HFFc6 (cell line): ENCODE measurements at regions not wholly inside any gene's neighbourhood (a gene's known extent, or its start where the extent isn't known, plus 50 kb on each side); places are given as distances from the start of the nearest gene placed in this dataset.
"Not testable (repeated sequence)": the region's sequence is repeated elsewhere in the genome, so short reads cannot be mapped to it uniquely, and the experiment has no call there.

ENCODE experiments used
- DNase-seq: peaks from one replicate; pipeline ENCODE4 v3.0.0-alpha.2; 2018
- H3K27ac Mint-ChIP-seq: 2 replicates; pipeline ENCODE4 v1.8.0; 2020; ENCODE audit warnings: mild to moderate bottlenecking, mixed read lengths
- H3K27me3 Mint-ChIP-seq: 2 replicates; pipeline ENCODE4 v1.8.0; 2021; ENCODE audit warnings: mild to moderate bottlenecking, moderate library complexity, mixed read lengths; ENCODE audit not compliant: insufficient read depth
- H3K36me3 Mint-ChIP-seq: 2 replicates; pipeline ENCODE4 v1.8.0; 2021; ENCODE audit warnings: low read depth, mixed read lengths
- H3K4me1 Mint-ChIP-seq: 2 replicates; pipeline ENCODE4 v1.8.0; 2020; ENCODE audit warnings: low read depth, mixed read lengths
- H3K4me3 Mint-ChIP-seq: 2 replicates; pipeline ENCODE4 v1.8.0; 2020; ENCODE audit warnings: mild to moderate bottlenecking, moderate library complexity, mixed read lengths
- H3K9me3 Mint-ChIP-seq: 2 replicates; pipeline ENCODE4 v1.8.0; 2020; ENCODE audit warnings: mild to moderate bottlenecking, mixed read lengths
- CTCF ChIP-seq: fragments of 200-600 bp; sonication (generic); IDR thresholded peaks from 2 replicates; pipeline ENCODE4 v1.5.0; 2021; ENCODE audit warnings: antibody characterized with exemption, mild to moderate bottlenecking

GRCh38 chr6:22204153-22204552 lies 92.7 kb downstream of the PRL start:
- Mint-ChIP-seq H3K4me3 (no peak overlapping the region), H3K9me3 (peaks cover 4% of the 10 kb centered on the region; the same call in 1 of the 2 replicates), H3K36me3 (no peaks in the 10 kb centered on the region), H3K4me1 (no peaks in the 10 kb centered on the region), H3K27ac (no peak overlapping the region), H3K27me3 (no peaks in the 10 kb centered on the region; the same call in 1 of the 2 replicates)
- no peak for TF ChIP-seq CTCF
- DNase-seq: no peak

- Mint-ChIP-seq H3K4me3 (no peak overlapping the region), H3K27ac (no peak overlapping the region), H3K9me3 (peaks cover 4% of the 10 kb centered on the region; the same call in 1 of the 2 replicates), H3K27me3 (no peaks in the 10 kb centered on the region; the same call in 1 of the 2 replicates), H3K36me3 (no peaks in the 10 kb centered on the region), H3K4me1 (no peaks in the 10 kb centered on the region)
- no peak for TF ChIP-seq CTCF
- no peak for DNase-seq
Measured at GRCh38 chr6:22205266-22205665, 91.6 kb downstream of the PRL start.

- peaks cover 4% of the 10 kb centered on the region; the same call in 1 of the 2 replicates for H3K9me3 Mint-ChIP-seq
- H3K27me3 Mint-ChIP-seq: no peaks in the 10 kb centered on the region; the same call in 1 of the 2 replicates
- DNase-seq: no peak
- TF ChIP-seq CTCF: no peak
- no peaks in the 10 kb centered on the region for H3K4me1 Mint-ChIP-seq
- no peak overlapping the region for H3K4me3 Mint-ChIP-seq
- H3K36me3 Mint-ChIP-seq: no peaks in the 10 kb centered on the region
- H3K27ac Mint-ChIP-seq: no peak overlapping the region
Measured at GRCh38 chr6:22206106-22206505, 90.7 kb downstream of the PRL start.

- H3K36me3 Mint-ChIP-seq: no peaks in the 10 kb centered on the region
- H3K4me1 Mint-ChIP-seq: no peaks in the 10 kb centered on the region
- peaks cover 9% of the 10 kb centered on the region; the same call in 1 of the 2 replicates for H3K9me3 Mint-ChIP-seq
- no peak for DNase-seq
- TF ChIP-seq CTCF: no peak
- H3K4me3 Mint-ChIP-seq: no peak overlapping the region
- no peak overlapping the region for H3K27ac Mint-ChIP-seq
- H3K27me3 Mint-ChIP-seq: no peaks in the 10 kb centered on the region
Measured at GRCh38 chr6:22208026-22208425, 88.8 kb downstream of the PRL start.

- H3K27ac Mint-ChIP-seq: no peak overlapping the region
- H3K4me1 Mint-ChIP-seq: no peaks in the 10 kb centered on the region
- H3K36me3 Mint-ChIP-seq: no peaks in the 10 kb centered on the region
- no peak for TF ChIP-seq CTCF
- no peak for DNase-seq
- H3K4me3 Mint-ChIP-seq: no peak overlapping the region
- peaks cover 5% of the 10 kb centered on the region; the same call in 1 of the 2 replicates for H3K9me3 Mint-ChIP-seq
- H3K27me3 Mint-ChIP-seq: no peaks in the 10 kb centered on the region
Measured at GRCh38 chr6:22214314-22214713, 82.5 kb downstream of the PRL start.

- not testable (repeated sequence) for H3K27ac Mint-ChIP-seq, H3K9me3 Mint-ChIP-seq, H3K4me3 Mint-ChIP-seq, H3K27me3 Mint-ChIP-seq, H3K4me1 Mint-ChIP-seq, DNase-seq, H3K36me3 Mint-ChIP-seq
Measured at GRCh38 chr6:22215474-22215873, 81.4 kb downstream of the PRL start.
